HCT116 (cell line): ENCODE measurements at regions not wholly inside any gene's neighbourhood (a gene's known extent, or its start where the extent isn't known, plus 50 kb on each side); places are given as distances from the start of the nearest gene placed in this dataset.
"Not testable (repeated sequence)": the region's sequence is repeated elsewhere in the genome, so short reads cannot be mapped to it uniquely, and the experiment has no call there.

ENCODE experiments used
- ATAC-seq: fragments of 200-7000 bp; cut with Tn5 transposase; 2 replicates; pipeline ENCODE4 v1.9.1; 2020; ENCODE audit warnings: mild to moderate bottlenecking, moderate library complexity
- BruUV-seq: library from RNA; stranded (reverse); fragments of 400-500 nt; replicated peaks from 2 replicates; lab custom pipeline; 2021; lab: Mats Ljungman, UMichigan
- CTCF ChIA-PET: fragments of 300-600 bp; sonication (Branson Sonifier 250); formaldehyde crosslinking; loops from one replicate; lab custom pipeline; 2021; ENCODE audit warnings: antibody characterized with exemption; lab: Charles Lee
- POLR2A ChIA-PET: fragments of 300-600, 350-600 bp; sonication (Branson Sonifier 250); formaldehyde crosslinking; loops from one replicate; lab custom pipeline; 2021; ENCODE audit warnings: antibody characterized with exemption; lab: Charles Lee
- RAD21 ChIA-PET, 2 experiments: fragments of 300-600 bp; sonication (Branson Sonifier 250); formaldehyde crosslinking; loops; one replicate each; lab custom pipeline; 2023; ENCODE audit warnings: low total read pairs in 2 of 2; ENCODE audit not compliant: uncharacterized antibody in 2 of 2, unreplicated experiment in 2 of 2, low non-redundant PET in 1 of 2; lab: Charles Lee
- DNase-seq: peaks from one replicate; pipeline ENCODE4 v3.0.0-alpha.2; 2010; ENCODE audit warnings: low read depth, low spot score
- H2AFZ ChIP-seq: fragments of 200-600 bp; shearing (Covaris generic), sonication (generic); 2 replicates; pipeline ENCODE4 v1.6.1; 2017; ENCODE audit warnings: low read depth, mixed run types, mixed read lengths, antibody characterized with exemption, low read length; ENCODE audit not compliant: poor library complexity, severe bottlenecking
- H3K27ac ChIP-seq: 2 replicates; pipeline ENCODE4 v1.5.1; 2012; ENCODE audit warnings: low read depth, low read length
- H3K27me3 ChIP-seq: fragments of 200-600 bp; sonication (generic); 2 replicates; pipeline ENCODE4 v1.6.1; 2016; ENCODE audit warnings: mixed run types, low read length, mixed read lengths; ENCODE audit not compliant: insufficient read depth
- H3K36me3 ChIP-seq, 2 experiments: fragments of 200-500 bp in 1 of 2; fragments of 200-600 bp in 1 of 2; sonication (Bioruptor generic) in 1 of 2; sonication (generic) in 1 of 2; 2 replicates each; pipeline versions ENCODE4 v1.5.1 to v1.6.1; 2014 to 2016; ENCODE audit warnings: low read length in 2 of 2, inconsistent platforms in 1 of 2, mixed read lengths in 1 of 2, mixed run types in 1 of 2; ENCODE audit not compliant: insufficient read depth in 2 of 2, control insufficient read depth in 1 of 2
- H3K4me1 ChIP-seq, 2 experiments: fragments of 200-600 bp in 1 of 2; sonication (generic) in 1 of 2; 2 replicates each; pipeline versions ENCODE4 v1.5.1 to v1.6.1; 2012 to 2017; ENCODE audit warnings: low read length in 2 of 2, inconsistent platforms in 1 of 2, mild to moderate bottlenecking in 1 of 2, mixed read lengths in 1 of 2, mixed run types in 1 of 2, moderate library complexity in 1 of 2; ENCODE audit not compliant: insufficient read depth in 2 of 2, control insufficient read depth in 1 of 2
- H3K4me2 ChIP-seq: fragments of 200-600 bp; sonication (generic); 2 replicates; pipeline ENCODE4 v1.6.1; 2017; ENCODE audit warnings: mixed run types, low read length, mixed read lengths
- H3K4me3 ChIP-seq, 2 experiments: fragments of 200-600 bp in 1 of 2; sonication (generic) in 1 of 2; replicated peaks in 1 of 2; 2 replicates each; pipeline ENCODE4 v1.5.1; 2011 to 2016; ENCODE audit warnings: low read length in 2 of 2, control low read depth in 1 of 2, low read depth in 1 of 2, mild to moderate bottlenecking in 1 of 2, mixed read lengths in 1 of 2, mixed run types in 1 of 2
- H3K79me2 ChIP-seq: fragments of 200-600 bp; sonication (generic); 2 replicates; pipeline ENCODE4 v1.6.1; 2017; ENCODE audit warnings: mild to moderate bottlenecking, mixed run types, low read length, moderate library complexity, mixed read lengths; ENCODE audit not compliant: insufficient read depth
- H3K9ac ChIP-seq: fragments of 200-600 bp; sonication (generic); 2 replicates; pipeline ENCODE4 v1.6.1; 2016; ENCODE audit warnings: low read length, mixed read lengths
- H3K9me2 ChIP-seq: fragments of 200-600 bp; sonication (generic), shearing (Covaris generic); 2 replicates; pipeline ENCODE4 v1.6.1; 2017; ENCODE audit warnings: mixed run types, mild to moderate bottlenecking, moderate library complexity; ENCODE audit not compliant: insufficient read depth
- H3K9me3 ChIP-seq, 2 experiments: fragments of 200-500 bp in 1 of 2; fragments of 200-600 bp in 1 of 2; sonication (Bioruptor generic) in 1 of 2; sonication (generic) in 1 of 2; 2 replicates each; pipeline ENCODE4 v1.6.1; 2014 to 2017; ENCODE audit warnings: low read length in 2 of 2, mixed read lengths in 2 of 2, inconsistent platforms in 1 of 2, low read depth in 1 of 2, mild to moderate bottlenecking in 1 of 2, mixed run types in 1 of 2, moderate library complexity in 1 of 2; ENCODE audit not compliant: control insufficient read depth in 1 of 2, insufficient read depth in 1 of 2
- H4K20me1 ChIP-seq: fragments of 200-600 bp; sonication (generic), shearing (Covaris generic); 2 replicates; pipeline ENCODE4 v1.6.1; 2017; ENCODE audit warnings: mixed run types, mild to moderate bottlenecking, moderate library complexity; ENCODE audit not compliant: insufficient read depth
- CBX3 ChIP-seq: IDR thresholded peaks from 2 replicates; pipeline ENCODE4 v1.6.1; 2012; ENCODE audit warnings: low read depth
- CEBPB ChIP-seq: IDR thresholded peaks from 2 replicates; pipeline ENCODE4 v1.6.1; 2012; ENCODE audit warnings: low read depth
- ELF1 ChIP-seq: IDR thresholded peaks from 2 replicates; pipeline ENCODE4 v1.6.1; 2012; ENCODE audit warnings: low read depth, borderline replicate concordance
- FOSL1 ChIP-seq: IDR thresholded peaks from 2 replicates; pipeline ENCODE4 v1.6.1; 2012; ENCODE audit warnings: low read depth
- JUND ChIP-seq: IDR thresholded peaks from 2 replicates; pipeline ENCODE4 v1.6.1; 2012
- POLR2A ChIP-seq: IDR thresholded peaks from 2 replicates; pipeline ENCODE4 v1.7.0; 2011; ENCODE audit warnings: borderline replicate concordance; ENCODE audit not compliant: insufficient read depth, insufficient read length; ENCODE audit errors: extremely low read depth
- RAD21 ChIP-seq: IDR thresholded peaks from 2 replicates; pipeline ENCODE4 v1.6.1; 2012; ENCODE audit warnings: low read depth, mild to moderate bottlenecking
- SIN3A ChIP-seq: IDR thresholded peaks from 2 replicates; pipeline ENCODE4 v1.6.1; 2012; ENCODE audit warnings: low read depth
- SRF ChIP-seq: IDR thresholded peaks from 2 replicates; pipeline ENCODE4 v1.6.1; 2012; ENCODE audit warnings: low read depth
- ZNF274 ChIP-seq: fragments of 200-500 bp; sonication (Bioruptor generic); IDR thresholded peaks from 2 replicates; pipeline ENCODE4 v1.6.1; 2014; ENCODE audit warnings: mild to moderate bottlenecking, low read depth, low read length, inconsistent platforms
- intact Hi-C: fragments of 100-400 bp; cut with micrococcal nuclease; formaldehyde crosslinking; loops from 2 replicates; pipeline ENCODE4 v1.10.0; 2022
- TF ChIP-seq, protein P1 (sequence below): IDR thresholded peaks from 2 replicates; pipeline ENCODE4 v1.6.1; 2012

DNA sequence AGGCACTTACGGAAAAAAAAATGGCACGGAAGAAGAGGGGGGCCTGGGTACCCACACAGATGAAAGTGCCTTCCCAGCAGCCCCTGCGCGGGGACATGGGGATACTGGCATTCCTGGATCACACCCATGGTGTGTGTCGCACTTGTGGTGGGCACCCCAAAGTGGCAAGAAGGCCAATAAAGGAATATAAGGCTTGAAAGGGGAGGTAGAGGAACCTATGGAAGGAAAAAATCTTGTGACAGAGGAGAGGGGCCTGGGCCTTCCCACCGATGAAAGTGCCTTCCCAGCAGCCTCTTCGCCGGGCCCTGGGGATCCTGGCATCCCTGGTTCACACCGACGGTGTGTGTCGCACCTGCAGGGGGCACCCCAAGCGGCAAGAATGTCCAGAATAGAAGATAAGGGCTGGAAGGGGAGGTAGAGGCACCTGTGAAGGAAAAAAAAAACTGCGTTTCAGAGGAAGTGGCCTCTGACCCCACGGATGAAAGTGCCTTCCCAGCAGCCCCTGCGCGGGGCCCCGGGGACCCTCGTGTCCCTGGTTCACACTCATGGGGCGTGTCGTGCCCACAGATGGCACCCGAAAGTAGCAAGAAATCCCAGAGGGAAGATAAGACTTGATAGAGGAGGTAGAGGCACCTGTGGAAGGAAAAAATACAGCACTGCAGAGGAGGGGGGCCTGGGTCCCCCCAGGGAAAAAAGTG, 284.0 kb downstream of the ALG10 start (continued):
- no peak for TF ChIP-seq SRF
- no peak for TF ChIP-seq ZNF274
- TF ChIP-seq ELF1, result no peak
- no peak for TF ChIP-seq POLR2A
- no peak for TF ChIP-seq FOSL1
- TF ChIP-seq RAD21, result no peak
- TF ChIP-seq, protein P1, sequence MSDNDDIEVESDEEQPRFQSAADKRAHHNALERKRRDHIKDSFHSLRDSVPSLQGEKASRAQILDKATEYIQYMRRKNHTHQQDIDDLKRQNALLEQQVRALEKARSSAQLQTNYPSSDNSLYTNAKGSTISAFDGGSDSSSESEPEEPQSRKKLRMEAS, result no peak
- TF ChIP-seq SIN3A, result no peak
- no peak for TF ChIP-seq CBX3
- no peak for TF ChIP-seq CEBPB
- no peak for TF ChIP-seq JUND

DNA sequence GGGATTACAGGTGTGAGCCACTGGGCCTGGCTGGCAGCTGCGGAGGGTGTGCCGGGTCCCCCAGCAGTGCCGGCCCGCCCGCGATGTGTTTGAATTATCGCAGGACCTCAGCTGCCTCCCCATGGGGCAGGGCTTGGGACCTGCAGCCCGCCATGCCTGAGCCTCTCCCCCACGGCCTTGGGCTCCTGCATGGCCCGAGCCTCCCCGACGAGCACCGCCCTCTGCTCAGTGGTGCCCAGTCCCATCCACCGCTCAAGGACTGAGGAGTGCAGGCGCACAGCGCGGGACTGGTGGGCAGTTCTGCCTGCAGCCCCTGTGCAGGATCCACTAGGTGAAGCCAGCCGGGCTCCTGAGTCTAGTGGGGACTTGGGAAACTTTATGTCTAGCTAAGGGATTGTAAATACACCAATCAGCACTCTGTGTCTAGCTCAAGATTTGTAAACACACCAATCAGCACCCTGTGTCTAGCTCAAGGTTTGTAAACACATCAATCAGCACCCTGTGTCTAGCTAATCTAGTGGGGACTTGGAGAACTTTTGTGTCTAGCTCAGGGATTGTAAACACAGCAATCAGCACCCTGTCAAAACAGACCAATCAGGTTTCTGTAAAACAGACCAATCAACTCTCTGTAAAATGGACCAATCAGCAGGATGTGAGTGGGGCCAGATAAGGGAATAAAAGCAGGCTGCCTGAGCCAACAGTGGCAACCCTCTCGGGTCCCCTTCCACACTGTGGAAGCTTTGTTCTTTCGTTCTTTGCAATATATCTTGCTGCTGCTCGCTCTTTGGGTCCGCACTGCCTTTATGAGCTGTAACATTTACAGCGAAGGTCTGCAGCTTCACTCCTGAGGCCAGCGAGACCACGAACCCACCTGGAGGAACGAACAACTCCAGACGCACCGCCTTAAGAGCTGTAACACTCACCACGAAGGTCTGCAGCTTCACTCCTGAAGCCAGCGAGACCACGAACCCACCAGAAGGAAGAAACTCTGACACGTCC, 287.8 kb downstream of the ALG10 start:
- H3K79me2 ChIP-seq, H3K36me3 ChIP-seq, H3K4me1 ChIP-seq, H3K9me3 ChIP-seq, H2AFZ ChIP-seq, H3K9ac ChIP-seq, H3K9me2 ChIP-seq, CTCF ChIA-PET, DNase-seq, H4K20me1 ChIP-seq, ATAC-seq, H3K27ac ChIP-seq, BruUV-seq, RAD21 ChIA-PET, H3K27me3 ChIP-seq, H3K4me3 ChIP-seq, H3K4me2 ChIP-seq, intact Hi-C loops, POLR2A ChIA-PET: not testable (repeated sequence)
